LNCAP (cell line): ENCODE measurements at regions not wholly inside any gene's neighbourhood (a gene's known extent, or its start where the extent isn't known, plus 50 kb on each side); places are given as distances from the start of the nearest gene placed in this dataset.

ENCODE experiments used
- TF ChIP-seq, protein P1 (sequence below): fragments of 450-650 bp; IDR thresholded peaks from 2 replicates; pipeline ENCODE4 v1.5.1; 2017; ENCODE audit warnings: mild to moderate bottlenecking

DNA sequence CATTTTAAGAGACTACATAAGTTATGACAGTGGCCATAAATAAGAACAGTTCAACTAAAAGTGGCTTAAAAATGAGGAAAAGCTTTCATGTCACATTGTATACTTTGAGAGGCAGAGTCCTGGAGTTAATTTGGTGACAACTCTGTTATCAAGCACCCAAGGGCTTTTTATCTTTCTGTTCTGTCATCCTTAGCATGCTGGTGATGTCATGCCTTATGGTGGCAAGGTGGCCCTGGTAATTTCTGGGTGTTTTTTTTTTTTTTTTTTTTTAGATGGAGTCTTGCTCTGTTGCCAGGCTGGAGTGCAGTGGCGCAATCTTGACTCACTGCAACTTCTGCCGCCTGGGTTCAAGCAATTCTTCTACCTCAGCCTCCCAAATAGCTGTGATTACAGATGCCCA, 158.8 kb downstream of the AASDHPPT start:
- TF ChIP-seq, protein P1, sequence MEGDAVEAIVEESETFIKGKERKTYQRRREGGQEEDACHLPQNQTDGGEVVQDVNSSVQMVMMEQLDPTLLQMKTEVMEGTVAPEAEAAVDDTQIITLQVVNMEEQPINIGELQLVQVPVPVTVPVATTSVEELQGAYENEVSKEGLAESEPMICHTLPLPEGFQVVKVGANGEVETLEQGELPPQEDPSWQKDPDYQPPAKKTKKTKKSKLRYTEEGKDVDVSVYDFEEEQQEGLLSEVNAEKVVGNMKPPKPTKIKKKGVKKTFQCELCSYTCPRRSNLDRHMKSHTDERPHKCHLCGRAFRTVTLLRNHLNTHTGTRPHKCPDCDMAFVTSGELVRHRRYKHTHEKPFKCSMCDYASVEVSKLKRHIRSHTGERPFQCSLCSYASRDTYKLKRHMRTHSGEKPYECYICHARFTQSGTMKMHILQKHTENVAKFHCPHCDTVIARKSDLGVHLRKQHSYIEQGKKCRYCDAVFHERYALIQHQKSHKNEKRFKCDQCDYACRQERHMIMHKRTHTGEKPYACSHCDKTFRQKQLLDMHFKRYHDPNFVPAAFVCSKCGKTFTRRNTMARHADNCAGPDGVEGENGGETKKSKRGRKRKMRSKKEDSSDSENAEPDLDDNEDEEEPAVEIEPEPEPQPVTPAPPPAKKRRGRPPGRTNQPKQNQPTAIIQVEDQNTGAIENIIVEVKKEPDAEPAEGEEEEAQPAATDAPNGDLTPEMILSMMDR = no peak

DNA sequence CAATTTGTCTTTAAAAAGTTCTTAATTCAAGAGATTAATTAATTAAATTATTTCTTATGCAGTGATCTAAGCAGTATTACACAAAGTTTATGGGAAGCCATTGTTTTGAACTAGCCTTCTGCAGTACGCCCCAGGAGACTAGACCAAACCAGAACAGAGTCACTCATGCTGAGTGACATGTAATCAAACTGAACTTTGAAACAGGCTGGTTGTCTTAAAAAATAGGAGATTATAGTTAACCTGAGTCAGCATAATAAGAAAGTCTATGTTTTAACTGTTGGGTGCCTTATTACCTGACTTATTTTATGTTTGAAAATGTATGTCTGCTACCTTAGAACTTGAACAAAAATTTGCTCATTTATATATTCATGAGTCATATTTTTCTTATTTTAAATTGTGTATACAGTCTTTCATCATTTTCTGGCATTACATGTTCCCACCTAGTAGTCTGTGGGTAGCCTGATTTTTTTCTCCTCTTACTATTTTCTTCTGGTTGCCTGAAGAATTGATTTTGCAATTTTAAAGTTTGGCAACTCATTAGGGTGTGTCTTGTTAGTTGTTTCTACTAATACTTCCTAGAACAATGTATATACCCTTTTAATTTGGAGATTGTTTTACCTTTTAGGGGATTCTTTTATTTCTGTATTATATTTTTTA, 161.4 kb downstream of the AASDHPPT start:
- TF ChIP-seq, protein P1 = no peak

DNA sequence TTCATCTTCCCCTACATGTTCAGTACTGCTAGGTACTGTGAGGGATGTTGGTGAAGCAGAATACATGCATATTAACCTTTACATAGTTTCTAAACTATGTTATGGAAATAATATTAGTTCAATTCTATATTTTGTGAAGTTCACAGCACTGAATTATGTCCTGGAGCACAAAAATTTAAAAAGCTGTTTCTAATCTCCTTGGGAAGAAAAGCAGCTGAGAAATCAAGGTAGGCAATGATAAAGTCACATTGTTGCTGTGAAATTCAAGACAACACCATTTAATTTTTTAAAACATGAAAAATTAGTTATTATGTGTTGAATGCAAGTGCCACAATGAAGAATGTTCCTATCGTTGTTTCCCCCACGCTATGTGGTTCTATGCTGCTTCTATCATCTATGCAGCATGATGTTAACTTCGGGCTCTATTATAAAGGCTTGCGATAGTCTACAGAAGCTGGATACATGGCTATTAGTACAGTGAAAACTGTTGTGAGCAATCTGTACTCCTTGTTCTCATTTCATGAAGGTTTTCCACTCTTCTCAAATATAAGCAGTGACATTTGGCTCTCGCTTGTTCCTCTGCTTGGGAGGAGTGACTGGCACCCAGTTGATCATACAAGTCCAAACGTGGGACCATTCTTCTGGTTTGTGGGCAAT, 164.3 kb downstream of the AASDHPPT start:
- TF ChIP-seq, protein P1 = no peak

DNA sequence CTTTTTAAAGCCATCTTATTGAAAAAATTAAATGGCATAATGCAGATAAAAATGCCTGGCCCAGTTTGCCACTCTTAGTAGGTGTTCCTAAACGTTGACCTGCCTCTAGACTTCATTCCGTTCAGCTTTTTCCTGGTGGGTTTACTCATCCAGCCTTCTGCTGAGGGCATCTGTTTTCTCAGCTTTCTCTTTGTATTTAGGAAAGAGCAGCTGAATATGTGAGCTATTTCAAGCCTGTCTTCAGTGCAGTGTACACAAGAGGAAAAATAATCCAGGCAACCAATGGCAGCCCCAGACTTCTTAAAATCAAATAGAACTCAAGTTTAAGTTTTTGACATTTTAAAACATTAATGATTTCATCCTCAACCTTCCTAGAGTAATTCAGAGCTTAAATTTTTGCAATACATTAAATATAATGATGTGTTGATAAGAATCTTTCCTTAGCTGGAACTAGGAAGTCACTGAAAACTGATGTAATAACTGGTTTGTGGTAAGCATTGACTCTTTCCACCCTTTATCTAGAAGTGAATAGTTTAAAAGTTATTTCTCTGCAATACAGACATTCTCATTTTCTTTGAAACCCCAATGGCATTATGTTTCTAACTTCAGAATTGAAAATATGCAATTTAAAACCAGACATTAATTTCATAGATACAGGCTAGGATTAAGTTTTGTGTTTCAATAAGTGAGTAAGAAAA, 165.4 kb downstream of the AASDHPPT start:
- TF ChIP-seq, protein P1 = no peak

DNA sequence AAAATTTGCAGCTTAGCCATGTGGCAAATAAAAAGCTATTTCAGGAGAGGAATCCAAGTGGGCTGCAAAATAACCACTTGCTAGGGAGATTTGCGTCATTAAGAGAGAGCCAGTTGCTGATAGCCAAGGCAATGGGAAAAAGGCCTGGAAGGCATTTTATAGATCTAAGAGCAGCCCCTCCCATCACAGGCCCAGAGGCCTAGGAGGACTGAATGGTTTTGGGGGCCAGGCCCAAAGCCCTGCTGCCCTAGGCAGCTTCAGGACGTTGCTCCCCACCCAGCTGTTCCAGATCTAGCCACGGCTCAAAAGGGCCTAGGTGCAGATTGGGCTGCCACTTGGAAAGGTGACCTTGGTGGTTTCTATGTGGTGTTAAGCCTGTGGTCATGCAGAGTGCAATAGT, 169.0 kb downstream of the AASDHPPT start:
- TF ChIP-seq, protein P1 = no peak

DNA sequence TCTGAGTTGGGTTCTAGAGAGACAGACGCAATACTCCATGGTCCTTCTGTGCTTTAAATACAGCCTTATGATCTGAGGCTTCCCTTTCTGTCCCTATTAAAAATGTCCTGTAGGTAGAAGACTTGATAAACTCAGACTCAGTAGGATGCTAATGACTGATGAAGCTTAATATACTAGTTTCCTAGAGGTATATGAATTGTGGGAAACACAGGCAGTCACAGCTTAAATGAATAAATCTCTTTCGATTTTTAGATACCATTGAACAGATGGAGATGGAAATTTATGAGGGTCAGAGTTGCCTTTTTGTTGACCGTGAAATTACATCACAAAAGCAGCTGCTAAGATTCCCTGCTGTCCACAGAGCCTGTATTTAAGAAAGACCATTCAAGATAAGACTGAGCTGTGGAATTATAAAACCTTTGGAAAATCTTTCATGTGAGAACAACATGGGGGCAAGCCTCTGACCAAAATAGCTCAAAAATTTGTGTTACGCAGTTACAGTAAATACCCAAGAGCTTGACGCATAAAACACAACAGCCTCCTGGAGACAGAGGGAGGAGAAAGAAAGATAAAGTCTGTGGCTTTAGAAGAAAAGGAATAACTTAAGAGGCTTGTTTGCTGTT, 172.3 kb downstream of the AASDHPPT start:
- TF ChIP-seq, protein P1 = no peak

DNA sequence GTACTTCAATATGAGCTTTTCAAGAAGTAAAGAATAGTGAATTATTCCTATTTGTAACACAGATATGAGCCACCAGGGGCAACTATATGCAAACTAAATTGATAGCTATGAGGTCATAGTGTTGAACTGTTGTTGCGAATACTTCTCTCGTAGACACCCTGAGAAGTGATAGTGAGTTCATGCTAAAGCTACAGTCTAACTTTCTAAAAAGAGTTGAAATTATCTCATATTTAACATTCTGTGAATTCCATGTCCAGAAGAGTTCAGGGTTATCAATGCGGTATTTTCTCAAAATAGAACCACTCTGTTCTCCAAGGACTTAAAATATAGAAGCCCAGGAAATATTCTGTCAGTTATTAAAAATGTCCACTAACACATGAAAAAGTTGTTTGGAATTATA, 185.4 kb downstream of the AASDHPPT start:
- TF ChIP-seq, protein P1 = no peak
